ENCODE measurements at regions not wholly inside any gene's neighbourhood (a gene's known extent, or its start where the extent isn't known, plus 50 kb on each side); places are given as distances from the start of the nearest gene placed in this dataset.

DNA sequence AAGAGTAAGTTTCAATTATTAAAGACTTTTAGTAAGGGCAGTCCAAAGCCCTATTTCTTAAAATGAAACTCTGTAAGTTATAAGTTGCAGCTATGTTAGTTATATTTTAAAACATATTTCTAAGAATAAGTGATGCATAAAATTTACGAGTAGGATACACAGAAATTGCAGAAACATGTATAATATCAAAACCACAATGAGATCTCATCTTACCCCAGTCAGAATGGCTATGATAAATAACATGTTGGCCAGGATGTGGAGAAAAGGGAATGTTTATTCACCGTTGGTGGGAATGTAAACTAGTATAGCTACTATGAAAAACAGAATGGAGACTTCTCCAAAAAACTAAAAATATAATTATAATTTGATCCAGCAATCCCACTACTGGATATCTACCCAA, 201.2 kb downstream of the CBLN2 start:
- DNase-seq: no peak

DNA sequence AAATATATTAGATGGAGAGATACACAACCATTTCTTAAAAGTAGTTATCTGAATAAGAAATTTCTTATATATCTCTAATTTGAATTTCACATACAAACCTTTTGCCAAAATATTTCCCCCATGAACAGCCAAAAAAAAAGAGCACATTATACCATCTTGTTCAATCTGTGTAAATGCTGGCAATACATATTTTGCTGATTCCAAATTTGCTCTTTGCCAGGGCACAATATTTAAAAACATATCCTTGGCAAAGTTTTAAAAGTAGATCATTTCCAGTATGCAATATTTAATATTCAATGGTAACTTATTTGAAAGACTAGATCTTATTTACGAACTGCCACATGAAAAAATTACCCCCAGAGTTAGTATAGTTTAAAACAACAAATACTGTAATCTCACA, 204.2 kb downstream of the CBLN2 start:
- no peak for DNase-seq

DNA sequence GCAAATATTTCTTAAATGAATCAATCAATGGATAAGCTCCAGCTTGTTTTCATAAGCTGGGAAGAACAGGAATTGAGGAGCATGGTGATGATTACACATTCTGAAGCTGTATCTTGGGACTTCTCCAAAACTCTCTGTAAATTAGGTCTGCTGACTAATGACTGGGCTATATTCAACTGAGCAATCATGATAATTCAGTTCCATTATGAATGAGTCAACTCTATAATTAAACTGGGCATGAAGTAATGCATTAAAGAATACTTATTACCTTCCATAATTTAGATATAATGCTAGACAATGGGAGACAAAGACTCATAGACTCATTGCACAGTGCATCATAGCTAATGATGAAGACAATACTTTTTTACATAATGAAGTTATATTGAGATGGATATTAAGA, 207.4 kb downstream of the CBLN2 start:
- no peak for DNase-seq

DNA sequence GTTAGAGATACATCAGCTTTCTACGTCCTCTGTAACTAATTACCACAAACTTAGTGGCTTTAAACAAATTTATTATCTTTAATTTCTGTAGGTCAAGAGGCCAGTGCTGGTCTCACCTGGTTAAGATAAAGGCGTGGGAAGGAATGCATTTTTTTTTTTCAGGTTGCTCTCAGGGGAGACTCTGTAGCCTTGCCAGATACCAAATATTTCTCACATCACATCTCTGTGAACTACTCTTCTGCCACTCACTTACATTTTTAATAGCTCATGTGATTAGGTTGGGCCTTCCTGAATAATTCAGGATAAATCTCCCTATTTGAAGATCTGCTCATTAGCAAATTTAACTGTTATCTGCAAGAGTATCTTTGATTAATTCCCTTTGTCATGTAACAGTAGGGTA, 214.6 kb downstream of the CBLN2 start:
- no peak for DNase-seq

DNA sequence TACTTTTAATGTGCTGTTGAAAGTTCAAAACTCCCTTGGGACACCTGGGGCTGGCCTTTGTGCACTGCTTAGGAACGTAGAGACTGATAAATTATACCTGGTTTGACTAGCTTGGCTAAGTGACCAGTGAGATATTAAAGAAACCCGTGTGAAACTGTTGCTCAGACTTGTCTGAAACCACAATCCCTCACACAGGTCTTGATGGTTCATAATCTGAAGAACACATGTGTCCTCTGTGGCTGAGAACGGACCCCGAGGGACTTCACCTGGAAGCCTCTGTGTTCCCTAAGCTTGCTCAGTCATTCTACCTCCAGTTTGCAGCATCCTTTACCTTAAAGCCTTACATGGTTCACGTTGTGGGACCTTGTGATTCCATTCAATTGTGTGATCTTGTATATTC, 218.8 kb downstream of the CBLN2 start:
- no peak for DNase-seq

DNA sequence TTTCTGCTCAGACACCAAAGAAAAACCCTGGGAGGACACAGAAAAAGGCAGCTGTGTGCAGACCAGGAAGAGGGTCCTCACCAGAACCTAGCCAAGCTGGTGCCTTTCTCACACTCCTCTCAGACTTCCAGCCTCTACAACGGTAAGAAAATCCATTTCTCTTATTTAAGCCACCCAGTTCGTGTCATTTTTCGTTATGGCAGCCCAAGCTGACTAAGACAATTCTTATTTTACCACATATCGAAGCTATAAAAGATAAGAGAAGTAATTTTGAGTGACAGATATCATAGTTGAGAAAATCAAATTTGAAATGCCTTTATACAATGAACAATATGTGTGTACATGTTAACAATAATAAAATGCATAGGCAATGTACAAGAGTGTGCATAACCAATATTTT, 219.5 kb downstream of the CBLN2 start:
- no peak for DNase-seq

DNA sequence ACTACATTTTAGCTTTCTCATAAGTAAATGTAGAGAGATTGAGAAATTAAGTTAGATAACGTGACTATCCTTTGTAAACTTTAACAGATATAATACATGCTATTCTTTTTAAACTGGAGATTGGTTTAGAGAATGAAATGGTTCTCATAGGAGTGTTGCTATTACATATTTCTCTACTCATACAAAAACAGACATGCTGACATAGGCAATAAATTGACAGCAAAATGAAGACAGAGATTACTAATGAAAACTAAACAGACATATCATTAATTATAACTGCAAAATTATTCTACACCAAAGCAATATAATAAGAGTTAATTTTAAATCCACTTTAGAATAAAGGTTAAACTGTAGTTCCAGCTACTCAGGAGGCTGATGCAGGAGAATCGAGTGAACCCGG, 227.6 kb downstream of the CBLN2 start:
- no peak for DNase-seq

DNA sequence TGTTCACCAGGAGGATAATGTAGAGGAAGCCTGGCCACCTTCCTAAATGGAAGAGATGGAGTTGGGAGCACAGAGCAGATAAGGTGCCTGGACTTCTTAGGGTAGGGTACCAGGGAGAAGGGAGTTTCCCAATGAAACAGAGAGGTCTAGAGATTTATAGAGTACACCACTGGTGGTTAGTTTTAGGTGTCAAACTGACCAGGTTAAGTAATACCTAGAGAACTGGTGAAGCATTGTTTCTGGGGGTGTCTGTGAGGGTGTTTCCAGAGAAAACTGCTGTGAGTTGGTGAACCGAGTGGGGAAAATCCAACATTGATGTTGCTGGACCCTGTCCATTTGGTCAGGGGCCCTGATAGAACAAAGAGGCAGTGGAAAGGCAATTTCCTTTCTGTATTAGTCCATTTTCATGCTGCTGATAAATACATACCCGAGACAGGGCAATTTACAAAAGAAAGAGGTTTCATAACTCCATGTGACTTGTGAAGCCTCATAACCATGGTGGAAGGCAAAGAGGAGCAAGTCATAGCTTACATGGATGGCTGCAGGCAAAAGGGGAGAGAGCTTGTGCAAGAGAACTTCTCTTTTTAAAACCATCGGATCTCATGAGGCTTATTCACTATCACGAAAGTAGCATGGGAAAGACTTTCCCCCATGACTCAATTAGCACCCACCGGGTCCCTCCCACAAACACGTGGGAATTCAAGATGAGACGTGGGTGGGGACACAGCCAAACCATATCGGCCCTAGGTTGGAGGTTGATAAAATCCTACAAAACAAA, 260.8 kb downstream of the CBLN2 start:
- no peak for DNase-seq

DNA sequence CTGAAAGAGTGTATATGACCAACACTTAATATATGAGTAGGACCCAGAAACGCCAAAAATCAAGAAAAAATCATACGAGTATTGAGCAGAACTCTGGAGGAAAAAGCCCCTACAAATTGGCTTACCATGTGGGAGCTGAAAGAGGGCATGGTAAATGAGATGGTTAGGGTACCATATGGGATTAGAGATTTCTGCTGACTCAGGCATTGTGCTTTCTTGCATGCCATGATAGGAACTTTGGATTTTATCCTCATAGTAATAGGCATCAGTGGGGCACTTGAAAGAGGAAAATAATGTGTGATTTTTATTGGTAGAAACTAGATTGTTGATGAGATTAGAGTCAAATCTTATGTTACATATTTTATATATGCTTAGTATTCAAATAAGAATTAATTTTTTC, 271.1 kb downstream of the CBLN2 start:
- DNase-seq: no peak

DNA sequence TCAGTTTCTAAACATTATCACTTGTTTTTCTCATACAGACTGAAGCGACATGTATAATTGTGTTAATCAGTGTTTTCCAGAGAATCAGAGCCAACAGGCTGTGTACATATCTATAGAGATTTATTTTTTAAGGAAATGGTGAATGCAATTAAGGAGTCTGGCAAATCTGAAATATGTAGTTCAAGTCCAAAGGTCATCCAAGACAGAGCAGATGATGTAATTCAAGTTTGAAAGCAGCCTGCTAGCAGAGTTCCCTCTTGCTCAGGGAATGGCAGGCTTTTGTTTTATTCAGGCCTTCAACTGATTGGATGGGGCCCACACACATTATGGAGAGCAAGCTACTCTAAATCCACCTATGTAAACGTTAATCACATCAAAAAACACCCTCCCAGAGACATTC, 282.6 kb downstream of the CBLN2 start:
- no peak for DNase-seq

DNA sequence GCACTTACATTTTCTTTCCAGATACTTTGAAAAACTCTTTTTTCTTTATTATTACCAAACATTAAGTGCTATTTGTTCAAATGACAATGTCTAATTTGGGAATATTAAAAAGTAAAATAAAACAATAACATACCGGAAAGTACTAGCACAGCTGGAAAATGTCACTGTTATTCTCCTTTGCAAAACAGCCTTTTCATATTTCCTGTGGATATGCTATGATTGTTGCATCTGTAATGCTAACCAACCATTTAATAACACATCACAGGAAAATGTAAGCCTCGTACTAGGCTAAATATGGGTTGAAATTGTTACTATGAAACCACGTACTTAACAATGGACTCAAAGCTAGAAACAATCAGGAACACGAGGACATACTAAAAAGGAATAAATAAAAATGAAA, 298.1 kb downstream of the CBLN2 start:
- DNase-seq: no peak

DNA sequence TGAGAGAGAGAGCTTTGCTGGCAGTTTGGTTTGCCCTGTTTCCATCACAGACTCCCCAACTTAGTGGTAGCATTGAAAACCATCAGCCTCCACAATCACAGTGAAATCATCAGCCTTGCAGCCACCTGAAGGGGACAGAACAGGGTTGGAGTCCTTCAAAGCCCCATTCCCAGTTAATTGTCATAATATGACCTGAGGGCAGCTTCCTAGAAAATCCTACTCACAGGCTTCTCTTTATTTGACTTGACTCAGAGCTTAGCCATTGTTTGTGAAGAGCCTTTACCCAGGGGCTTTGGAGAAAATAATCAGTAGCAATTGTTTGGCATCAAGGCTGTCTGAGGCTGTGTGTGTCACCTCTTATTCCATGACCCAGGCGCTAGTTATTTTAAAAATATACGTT, 308.7 kb downstream of the CBLN2 start:
- no peak for DNase-seq

DNA sequence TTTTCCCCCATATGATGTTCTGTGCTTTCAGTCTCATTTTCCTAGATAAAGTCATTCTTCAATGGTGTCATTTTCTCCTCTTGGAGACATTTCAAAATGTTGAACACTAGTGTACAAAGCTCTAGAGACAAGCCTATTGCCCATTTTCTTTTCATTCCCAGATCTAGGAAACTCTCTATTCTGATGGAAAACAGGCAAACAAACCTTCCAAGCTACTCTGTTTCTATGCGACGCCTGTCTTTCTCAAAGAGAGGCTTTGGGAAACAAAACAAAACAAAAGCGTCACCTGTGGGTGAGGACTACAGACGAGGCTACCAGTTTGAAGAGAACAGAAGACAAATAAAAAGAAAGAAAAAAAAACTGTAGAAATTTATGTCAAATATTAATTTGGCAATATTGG, 311.0 kb downstream of the CBLN2 start:
- DNase-seq: no peak

DNA sequence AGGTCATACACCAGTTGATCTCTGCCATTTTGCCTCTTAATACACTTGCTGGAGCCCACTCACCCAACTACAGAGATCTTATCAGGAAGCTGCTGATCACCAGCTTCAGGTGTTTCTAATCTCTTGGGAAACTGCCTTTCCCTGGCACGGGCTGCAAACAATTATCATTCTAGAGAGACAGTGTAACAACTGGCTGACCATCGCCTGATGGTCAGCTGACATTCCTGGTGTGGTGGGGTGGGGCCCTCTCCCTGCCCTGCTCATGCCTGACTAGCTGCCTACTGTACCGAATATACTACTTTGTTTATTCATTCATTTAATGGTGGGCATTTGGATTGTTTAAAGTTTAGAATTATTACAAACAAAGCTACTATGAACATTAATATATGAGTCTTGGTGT, 311.5 kb downstream of the CBLN2 start:
- no peak for DNase-seq

DNA sequence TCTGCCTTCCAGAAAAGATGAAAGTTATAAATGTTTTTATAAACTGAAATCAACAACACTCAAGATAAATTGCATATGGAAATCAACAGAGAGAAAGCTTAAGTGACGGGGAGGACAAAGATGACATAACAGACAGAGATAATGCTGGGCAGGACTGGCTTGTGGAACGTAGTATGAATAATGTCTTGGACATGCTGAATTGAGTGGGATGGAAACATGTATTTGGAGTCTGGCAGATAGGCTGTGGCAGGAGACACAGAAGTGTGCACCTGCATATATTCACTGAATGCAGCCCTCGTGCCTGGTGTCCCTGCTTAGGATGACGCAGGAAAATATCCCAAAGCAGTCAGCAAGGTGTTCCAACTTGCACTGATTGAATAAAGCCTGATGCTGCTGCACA, 318.2 kb downstream of the CBLN2 start:
- no peak for DNase-seq

DNA sequence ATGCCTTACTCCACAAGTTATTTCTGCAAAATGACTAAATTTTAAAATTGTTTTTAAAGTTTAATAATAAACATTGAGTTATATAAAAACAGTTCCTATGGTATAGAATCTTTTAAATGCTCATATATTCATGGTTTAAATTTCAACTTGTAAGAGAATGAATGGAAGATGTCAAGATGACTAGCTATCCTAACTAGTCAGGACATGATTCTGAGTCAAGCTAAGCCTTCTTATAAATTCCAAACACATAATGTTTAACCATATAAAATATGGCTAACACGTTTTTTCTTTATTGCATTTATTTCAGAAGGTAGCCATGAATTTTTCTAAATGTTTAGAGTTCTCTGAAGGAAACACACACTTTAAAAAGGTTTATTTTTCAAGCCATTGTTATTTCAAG, 320.4 kb downstream of the CBLN2 start:
- no peak for DNase-seq

DNA sequence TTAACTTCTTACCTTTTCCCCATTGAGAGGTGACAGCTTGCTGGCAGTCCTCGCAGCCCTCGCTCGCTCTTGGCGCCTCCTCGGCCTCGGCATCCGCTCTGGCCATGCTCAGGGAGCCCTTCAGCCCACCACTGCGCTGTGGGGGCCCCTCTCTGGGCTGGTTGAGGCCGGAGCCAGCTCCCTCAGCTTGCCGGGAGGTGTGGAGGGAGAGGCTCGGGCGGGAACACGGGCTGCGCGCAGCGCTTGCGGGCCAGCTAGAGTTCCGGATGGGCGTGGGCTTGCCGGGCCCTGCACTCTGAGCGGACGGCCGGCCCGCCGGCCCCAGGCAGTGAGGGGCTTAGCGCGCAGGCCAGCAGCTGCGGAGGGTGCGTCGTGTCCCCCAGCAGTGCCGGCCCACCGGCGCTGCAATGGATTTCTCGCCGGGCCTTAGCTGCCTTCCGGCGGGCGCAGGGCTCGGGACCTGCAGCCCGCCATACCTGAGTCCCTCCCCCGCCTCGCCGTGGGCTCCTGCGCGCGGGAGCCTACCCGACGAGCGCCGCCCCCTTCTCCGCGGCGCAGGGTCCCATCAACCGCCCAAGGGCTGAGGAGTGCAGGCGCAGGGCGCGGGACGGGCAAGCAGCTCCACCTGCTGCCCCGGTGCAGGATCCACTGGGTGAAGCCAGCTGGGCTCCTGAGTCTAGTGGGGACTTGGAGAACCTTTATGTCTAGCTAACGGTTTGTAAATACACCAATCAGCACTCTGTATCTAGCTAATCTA, 335.0 kb downstream of the CBLN2 start:
- no peak for DNase-seq

DNA sequence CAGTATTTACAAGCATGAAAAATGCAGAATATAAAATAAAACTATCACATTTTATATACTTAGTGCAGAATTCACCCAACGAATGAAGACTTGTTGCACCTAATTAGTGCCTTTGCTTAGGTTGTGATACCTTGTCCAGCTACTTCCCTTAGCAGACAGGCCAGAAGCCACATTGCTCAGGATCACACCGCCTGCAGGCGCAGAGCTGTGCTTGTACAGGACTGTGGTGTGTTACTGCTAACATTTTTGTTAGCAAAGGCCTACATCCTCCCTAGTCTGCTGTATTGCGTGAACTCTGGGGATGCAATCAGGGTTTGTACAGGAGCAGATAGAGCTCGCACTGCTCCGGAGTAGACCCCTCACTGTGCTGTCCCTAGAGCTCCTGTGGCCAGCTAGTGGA, 336.9 kb downstream of the CBLN2 start:
- DNase-seq: no peak

DNA sequence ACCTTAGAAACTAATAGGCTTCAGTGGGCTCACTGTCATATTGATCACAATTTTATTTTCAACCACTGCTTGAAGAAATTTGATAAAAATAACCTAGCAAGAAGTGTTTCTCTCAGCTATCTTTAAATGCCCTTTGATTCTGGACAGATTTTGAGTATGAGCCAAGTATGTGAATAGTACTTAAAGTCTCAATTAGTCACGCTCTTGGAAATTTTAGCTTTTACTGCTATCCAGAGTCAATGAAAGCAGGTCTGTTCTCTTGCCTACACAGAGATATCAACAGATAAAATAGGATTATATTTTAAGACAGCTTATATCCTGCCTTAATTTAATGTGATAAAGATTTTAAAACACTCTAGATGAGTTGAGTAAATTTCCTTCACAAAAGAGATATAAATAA, 337.3 kb downstream of the CBLN2 start:
- no peak for DNase-seq

DNA sequence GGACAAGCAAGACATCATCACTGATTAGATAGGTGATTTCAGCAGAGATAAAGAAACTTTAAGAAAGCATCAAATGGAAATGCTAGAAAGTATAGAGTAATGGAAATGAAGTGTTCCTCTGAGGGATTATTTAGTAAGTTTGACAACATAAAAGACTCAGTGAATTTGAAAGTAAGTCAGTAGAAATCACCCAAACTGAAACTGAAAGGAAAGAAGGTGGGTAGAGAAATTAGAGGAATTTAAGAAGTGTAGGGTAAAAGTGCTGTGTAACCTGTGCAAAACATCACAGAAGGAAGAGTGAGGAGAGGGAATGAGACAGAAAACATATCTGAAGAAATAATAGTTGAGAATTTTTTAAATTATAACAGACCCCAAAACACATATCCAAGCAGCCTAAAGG, 343.1 kb downstream of the CBLN2 start:
- no peak for DNase-seq

DNA sequence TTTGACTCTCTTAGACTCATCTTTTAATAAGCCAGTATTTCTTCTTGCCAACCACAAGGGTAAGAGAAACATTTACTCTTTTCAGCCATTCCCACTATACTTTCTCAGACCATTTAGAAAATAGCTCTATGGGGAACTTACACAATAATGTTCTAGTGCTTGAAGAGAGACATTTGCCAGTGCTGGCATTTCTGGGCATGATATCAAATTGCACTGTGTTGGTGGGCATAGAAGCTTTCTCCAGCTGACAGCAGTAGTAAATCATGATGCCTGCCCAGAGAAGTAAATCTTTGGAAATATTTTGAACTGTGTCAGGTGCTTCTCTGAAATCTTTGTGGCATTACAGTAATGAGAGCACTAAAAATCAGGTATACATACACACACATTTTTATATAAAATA, 346.6 kb downstream of the CBLN2 start:
- no peak for DNase-seq

DNA sequence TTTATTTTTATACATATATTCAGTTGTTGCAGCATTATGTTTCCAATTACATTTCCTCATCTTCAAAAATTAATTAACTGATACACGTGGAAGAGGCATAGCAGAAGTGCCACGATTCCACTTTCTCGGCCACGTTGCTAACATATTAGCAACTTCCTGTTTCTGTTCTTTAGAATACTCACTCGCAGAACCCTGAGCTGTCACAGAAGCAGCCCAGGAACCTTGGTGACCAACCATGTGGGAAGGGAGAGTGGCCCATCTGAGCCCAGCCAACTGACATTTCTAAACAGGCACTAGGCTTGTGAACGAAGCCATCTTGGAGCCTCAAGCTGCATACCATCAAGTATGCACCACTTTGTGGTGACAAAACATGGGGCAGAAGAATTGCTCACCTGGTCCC, 350.1 kb downstream of the CBLN2 start:
- no peak for DNase-seq

DNA sequence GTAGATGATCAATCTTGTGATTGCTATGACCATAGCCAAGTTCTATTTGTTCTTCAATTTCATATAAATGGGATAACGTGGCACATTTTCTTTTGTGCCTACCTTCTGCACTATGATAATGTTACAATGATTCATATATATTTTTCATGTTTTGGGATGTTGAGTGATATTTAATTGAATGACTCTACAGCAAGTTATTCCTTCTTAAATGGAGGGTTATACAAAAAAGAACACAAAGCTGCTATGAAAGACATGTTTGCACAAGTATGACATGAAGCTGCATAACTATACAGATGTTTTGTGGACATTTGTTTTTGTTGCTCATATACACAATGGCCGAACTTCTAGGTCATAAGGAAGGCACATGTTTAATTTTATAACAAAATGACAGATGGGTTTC, 356.2 kb downstream of the CBLN2 start:
- no peak for DNase-seq

DNA sequence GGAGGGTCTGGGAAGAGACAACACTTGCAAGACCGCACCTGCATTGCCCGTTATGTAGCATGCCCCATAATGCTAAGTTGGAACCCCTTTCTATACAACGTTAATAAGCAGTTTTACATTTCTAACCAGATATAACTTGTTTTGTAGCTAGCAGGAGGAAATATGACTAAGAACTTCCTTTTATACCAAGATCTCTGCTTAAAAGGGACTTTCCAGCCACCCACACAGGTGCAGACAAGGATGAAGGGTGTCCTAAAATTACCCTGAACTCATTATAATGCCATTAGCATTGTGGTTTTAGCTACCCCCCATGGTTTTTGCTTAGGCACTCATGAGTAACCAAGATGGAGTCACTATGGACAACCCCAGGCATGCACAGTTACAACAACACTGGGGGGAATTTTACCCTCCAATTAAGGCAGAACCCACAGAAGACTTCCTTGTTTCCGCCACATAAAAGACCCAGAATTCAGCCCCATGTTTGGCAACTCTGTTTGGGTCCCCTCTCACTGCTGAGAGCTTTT, 362.8 kb downstream of the CBLN2 start:
- peak; percentile 2 for DNase-seq

DNA sequence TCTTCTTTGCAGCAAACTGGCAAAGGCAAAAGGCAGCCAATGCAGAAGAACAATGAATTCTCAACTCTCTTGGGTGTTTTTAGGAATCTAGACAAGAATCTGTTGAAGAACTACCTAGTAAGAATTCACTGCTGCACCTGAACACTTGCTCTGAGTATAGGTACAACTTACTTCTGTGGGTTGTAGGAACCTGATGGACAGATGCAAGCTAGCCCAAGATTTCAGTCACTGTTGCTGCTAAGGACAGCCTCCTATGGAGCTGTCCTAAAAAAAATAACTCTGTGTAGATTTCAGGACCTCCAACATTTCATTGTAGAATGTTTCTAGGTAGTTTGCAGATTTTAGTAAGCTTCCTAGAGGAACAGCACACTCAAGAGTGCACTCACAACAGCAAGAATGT, 363.5 kb downstream of the CBLN2 start:
- DNase-seq: no peak

Data from stimulated activated CD4-positive, alpha-beta T cell treated with anti-CD3 and anti-CD28 coated beads, Interleukin-1b, Interleukin-23, amount 100 ng/mL, for 48 hours (primary cell).